ENCODE measurements at regions not wholly inside any gene's neighbourhood (a gene's known extent, or its start where the extent isn't known, plus 50 kb on each side); places are given as distances from the start of the nearest gene placed in this dataset.

DNA sequence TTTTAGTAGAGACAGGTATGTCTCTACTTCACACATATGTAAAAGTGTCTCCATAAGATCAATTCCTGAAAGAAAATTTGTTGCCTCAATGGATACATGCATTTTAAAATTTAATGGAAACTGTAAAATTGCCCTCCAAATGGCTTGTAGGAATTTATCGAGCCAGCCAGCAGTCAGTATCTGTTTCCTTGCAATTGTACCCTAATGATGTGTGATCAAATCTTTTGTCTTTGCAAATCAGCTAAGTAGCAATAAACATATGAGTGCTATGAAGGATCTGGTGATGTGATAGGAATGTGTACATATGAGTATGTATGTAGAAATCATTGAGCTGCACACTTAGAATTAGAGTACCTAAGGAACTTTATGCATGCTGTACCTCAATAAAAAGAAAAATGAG, 253.0 kb downstream of the MAFB start:
- TF ChIP-seq, protein P1, sequence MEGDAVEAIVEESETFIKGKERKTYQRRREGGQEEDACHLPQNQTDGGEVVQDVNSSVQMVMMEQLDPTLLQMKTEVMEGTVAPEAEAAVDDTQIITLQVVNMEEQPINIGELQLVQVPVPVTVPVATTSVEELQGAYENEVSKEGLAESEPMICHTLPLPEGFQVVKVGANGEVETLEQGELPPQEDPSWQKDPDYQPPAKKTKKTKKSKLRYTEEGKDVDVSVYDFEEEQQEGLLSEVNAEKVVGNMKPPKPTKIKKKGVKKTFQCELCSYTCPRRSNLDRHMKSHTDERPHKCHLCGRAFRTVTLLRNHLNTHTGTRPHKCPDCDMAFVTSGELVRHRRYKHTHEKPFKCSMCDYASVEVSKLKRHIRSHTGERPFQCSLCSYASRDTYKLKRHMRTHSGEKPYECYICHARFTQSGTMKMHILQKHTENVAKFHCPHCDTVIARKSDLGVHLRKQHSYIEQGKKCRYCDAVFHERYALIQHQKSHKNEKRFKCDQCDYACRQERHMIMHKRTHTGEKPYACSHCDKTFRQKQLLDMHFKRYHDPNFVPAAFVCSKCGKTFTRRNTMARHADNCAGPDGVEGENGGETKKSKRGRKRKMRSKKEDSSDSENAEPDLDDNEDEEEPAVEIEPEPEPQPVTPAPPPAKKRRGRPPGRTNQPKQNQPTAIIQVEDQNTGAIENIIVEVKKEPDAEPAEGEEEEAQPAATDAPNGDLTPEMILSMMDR (IDR thresholded peaks at IDR 0.05): no peak
- no peak for TF ChIP-seq POLR2AphosphoS5 (IDR thresholded peaks at IDR 0.05; ENCODE audit: insufficient read depth in 1 of 2, low read depth in 1 of 2)
- TF ChIP-seq POLR2A (IDR thresholded peaks at IDR 0.05): no peak
